Pons (tissue), 1 donor: ENCODE measurements at regions not wholly inside any gene's neighbourhood (a gene's known extent, or its start where the extent isn't known, plus 50 kb on each side); places are given as distances from the start of the nearest gene placed in this dataset.

ENCODE experiments used
- DNase-seq: peaks from one replicate; pipeline ENCODE4 v3.0.0-alpha.2; 2016; ENCODE audit warnings: low spot score

- no peak for DNase-seq
Observed at GRCh38 chr19:16022681-16023080, 53.6 kb upstream of the TPM4 start.

GRCh38 chr19:16023146-16023915 lies 53.0 kb upstream of the TPM4 start:
- DNase-seq, result no peak

- no peak for DNase-seq
Observed at GRCh38 chr19:16024266-16025107, 51.8 kb upstream of the TPM4 start.

GRCh38 chr19:16025108-16026101 lies 50.9 kb upstream of the TPM4 start:
- DNase-seq, result no peak

- no peak for DNase-seq
Observed at GRCh38 chr19:16026131-16026530, 50.2 kb upstream of the TPM4 start.
